GM21367 (cell line): ENCODE measurements at regions not wholly inside any gene's neighbourhood (a gene's known extent, or its start where the extent isn't known, plus 50 kb on each side); places are given as distances from the start of the nearest gene placed in this dataset.

ENCODE experiments used
- ATAC-seq: cut with Tn5 transposase; IDR thresholded peaks from one replicate; pipeline ENCODE4 v1.9.1; 2021; ENCODE audit not compliant: unreplicated experiment

DNA sequence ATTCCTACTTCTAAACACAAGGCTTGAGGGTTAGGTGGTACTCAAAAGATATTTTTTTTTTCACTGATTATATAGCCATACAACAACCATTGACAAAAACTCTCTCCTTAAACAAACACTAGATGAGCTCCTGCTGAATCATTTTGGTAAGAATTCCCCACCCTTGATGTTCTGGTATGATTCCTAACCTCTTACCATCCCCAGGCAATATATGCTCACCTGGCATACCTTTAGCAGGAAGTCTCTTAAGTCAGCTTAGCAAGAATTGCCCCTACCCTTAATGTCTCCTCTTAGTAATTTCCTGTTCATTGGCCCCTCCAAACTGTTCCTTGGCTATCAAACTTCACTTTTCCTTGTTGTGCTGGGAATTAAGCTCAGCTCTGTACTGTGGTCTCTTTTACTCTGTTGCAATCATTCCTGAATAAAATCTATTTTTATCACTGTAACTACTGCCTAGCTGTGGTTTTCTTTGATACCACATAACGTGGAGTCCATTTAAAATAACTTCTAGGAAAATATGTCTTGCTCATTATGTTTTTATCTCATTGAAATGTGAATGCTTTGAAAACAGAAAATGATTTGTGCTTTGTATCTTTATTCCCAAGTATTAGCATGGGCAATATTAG is 712.6 kb downstream of the SLC16A7 start:
- ATAC-seq = no peak

- ATAC-seq = no peak
Measured at GRCh38 chr12:60311940-60312339, 716.1 kb downstream of the SLC16A7 start.

GRCh38 chr12:60317361-60317760 is 721.5 kb downstream of the SLC16A7 start:
- ATAC-seq = no peak

DNA sequence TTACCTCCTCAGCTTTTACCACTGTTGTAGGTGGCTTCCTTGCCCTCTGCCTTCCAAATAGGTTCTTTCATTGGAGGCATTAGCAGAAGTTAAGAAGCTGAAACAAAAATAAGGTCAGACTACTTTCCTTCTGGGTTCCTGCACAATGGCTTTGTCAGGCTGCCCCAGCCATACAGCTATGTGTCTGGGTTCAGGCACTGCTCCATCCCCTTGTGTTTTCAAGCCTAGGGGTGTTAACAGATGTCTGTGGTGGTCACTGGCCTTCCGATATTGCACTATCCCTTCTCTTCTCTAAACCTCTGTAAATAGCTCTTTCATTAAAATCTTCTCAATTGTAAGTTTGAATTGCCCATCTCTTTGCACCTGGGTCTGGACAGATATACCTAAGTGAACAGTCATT is 728.9 kb downstream of the SLC16A7 start:
- ATAC-seq = no peak

- ATAC-seq = no peak
Measured at GRCh38 chr12:60333461-60333860, 737.6 kb downstream of the SLC16A7 start.

GRCh38 chr12:60335745-60336144 is 739.9 kb downstream of the SLC16A7 start:
- ATAC-seq = no peak

DNA sequence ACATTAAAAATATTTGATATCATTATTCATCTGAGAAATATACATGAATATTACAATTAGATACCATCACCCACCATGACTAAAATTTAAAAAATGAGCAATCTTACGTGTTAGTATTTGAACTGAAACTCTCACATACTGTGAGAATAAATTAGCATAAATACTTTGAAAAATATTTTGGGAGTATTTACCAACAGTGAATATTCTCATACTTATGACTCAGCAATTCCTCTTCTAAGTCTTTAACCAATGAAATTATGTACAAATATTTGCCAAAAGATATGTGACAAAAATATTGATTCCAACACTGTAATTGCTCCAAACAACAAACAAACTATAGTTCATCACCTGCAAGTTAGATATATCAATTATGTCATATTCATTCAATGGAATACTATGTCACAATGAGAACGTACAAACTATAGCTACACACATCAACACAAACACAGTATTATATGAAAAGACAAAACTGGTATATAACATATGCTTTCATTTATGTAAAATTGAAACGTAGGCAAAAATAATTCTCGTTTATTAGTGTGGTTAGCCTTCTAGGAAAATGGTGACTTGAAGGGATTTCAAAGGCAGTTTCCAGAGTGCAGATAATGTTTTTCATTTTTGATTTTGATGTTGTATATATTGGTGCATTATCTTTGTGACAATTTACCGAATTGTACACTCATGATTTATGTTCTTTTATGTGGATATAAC is 742.2 kb downstream of the SLC16A7 start:
- ATAC-seq = no peak

GRCh38 chr12:60345442-60345841 is 749.6 kb downstream of the SLC16A7 start:
- no peak for ATAC-seq

GRCh38 chr12:60349232-60349978 is 753.6 kb downstream of the SLC16A7 start:
- no peak for ATAC-seq

- no peak for ATAC-seq
Measured at GRCh38 chr12:60387356-60387755, 791.5 kb downstream of the SLC16A7 start.

DNA sequence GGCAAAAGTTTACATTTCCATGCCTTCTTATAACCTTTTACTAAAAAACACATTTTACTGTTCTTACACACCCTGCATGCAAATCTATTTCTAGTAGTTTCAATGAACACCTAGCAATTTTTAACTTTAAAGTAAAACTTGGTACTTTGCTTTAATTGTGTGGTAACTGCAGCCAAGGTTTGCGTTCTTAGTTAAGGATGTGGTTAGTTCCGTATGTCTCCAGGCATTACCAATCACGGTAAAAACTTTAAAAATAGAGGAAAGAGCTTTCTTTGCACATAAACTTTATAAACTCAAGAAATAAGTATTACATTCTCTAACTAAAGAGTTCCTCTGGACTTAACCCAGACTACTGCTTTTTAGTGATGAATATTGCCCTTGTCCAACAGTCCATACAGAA is 795.2 kb downstream of the SLC16A7 start:
- no peak for ATAC-seq

DNA sequence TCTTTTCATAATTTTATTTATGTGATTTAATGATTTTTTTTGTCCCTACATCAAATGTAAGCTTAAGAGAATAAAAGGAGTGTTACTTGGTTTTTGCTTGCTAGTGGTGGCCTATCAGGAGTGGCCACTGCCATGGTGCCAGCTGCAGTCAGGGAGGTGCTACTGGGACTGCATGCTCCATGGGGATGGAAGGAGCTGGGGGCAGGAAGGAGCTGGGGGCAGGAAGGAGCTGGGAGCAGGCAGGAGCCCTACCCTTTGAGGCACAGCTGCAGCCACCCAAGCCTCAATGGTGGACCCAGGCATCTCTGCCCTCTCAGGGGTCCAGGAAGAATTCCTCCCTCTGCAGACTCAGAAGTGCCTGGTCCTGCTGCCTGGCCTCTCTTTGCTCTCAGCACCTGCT is 796.0 kb downstream of the SLC16A7 start:
- ATAC-seq = no peak

DNA sequence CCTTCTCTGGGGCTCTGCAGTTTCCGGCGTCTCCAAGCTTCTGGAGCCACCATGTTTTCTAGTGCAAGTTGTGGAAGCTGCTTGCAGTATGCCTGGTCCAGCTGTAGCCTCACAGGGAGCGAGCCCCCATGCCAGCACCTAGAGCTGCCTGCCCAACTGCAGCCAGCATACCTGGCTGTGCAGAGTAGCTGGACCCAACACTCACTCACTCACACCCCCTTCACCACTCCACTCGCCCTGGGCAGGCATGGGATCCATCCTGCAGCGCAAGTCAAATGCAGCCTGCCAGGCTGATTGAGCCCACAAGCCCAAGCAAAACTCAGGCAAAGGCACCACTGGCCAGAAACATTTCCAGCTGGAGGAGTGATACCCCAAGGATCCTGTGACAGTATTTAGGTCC is 797.3 kb downstream of the SLC16A7 start:
- no peak for ATAC-seq

DNA sequence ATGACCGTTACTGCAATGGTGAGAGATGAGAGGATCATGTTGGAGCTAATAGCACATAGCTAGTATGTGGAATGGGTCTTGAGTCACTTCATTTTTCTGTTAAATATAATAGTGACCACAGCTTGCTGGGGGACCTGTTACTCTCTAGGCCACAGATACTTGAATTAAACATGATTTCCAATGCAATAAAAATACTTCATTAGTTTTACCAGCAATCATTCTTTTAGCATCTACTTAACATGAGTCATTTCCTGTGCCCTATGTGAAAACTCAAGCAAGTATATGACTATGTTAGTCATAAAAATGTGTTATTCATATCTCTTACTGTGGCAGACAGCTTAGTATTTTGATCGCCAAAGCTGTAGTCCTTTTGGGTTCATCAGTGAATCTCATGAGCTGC is 798.8 kb downstream of the SLC16A7 start:
- no peak for ATAC-seq

DNA sequence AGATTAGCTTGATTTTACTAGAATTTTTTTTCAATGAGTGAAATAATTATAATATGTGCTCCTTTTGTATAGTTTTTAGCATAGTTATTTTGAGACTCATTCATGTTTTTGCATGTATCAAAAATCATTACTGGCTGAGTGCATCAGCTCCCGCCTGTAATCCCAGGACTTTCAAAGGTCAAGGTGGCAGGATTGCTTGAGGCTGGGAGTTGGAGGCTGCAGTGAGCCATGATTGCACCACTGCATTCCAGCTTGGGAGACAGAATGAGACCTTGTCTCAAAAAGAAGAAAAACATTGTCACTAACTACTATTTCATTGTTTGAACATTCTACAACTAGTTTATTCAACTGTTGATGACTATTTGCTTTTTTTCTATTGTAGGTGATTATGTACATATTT is 802.7 kb downstream of the SLC16A7 start:
- ATAC-seq = no peak

- ATAC-seq = no peak
Measured at GRCh38 chr12:60399064-60399463, 803.2 kb downstream of the SLC16A7 start.

DNA sequence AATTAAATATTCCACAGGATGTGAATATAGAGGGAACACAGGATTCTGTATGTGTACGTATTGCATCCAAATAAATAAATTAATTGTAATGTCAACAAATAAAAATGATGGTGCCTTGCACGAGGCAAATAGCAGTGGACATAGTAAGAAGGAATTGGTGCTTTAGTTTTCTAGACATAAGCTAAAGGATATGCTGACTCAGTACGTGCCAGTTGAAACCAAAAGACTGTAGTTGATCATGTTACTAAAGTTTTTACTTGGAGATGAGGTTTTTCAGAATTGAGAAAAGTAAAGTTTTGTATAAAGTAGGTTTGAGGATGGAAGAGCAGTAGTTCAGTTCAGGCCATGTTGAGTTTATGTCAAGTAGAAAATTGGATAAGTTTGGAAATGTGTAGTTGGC is 807.2 kb downstream of the SLC16A7 start:
- no peak for ATAC-seq

DNA sequence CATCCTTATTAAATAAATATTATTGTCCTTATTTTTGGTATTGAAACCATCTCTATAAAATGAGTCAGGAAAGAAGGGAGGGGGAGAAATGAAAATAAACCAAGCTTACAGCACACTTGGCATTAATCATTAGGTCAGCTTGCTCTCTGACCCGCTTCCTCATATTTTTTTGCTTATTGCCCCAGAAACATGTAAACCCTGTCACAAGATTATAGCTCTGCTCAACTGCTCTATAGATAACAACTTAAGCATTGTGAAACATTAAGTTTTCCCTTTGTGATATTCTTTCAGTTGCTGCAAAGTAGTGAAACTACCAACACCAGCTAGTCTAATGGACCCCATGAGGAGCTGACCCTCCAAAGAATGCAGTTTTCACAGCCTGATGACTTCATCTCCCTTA is 819.5 kb downstream of the SLC16A7 start:
- no peak for ATAC-seq

DNA sequence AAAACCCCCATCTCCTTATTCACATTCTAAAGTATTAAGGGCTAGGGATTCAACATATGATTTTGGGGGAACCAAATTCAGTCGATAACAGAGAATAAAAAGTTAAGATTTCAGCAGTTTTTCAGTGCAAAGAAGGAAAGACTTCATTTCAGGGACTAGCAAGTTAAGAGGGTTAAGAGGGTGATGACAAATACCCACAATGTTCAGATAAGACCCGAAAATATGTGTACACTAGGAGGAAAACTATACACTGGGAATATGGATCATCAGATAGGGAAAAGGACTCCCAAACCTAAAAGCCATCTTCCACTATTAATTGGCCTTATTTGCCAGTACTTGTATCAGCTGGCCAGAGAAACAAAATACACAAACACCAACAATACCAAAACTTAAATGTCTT is 824.2 kb downstream of the SLC16A7 start:
- ATAC-seq = no peak

DNA sequence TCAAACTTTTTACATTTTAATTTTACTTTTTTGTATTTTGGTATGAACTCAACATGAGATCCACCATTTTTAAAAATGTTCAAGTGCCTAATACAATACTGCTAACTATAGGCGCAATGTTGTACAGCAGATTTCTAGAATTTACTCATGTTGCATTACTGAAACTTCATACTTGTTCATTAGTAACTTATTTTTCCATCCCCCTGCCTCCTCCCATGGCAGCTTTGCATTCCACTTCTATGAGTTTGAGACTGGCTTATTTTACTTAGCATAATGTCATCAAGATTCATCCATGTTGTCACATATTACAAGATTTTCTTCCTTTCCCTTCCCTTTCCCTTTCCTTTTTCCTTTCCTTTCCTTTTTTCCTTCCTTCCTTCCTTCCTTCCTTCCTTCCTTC is 825.9 kb downstream of the SLC16A7 start:
- ATAC-seq = no peak

GRCh38 chr12:60437297-60437696 is 841.5 kb downstream of the SLC16A7 start:
- no peak for ATAC-seq

- no peak for ATAC-seq
Measured at GRCh38 chr12:60441577-60441976, 845.7 kb downstream of the SLC16A7 start.
